PC-3 (cell line): ENCODE measurements at regions not wholly inside any gene's neighbourhood (a gene's known extent, or its start where the extent isn't known, plus 50 kb on each side); places are given as distances from the start of the nearest gene placed in this dataset.

ENCODE experiments used
- ATAC-seq: fragments of 200-7000 bp; cut with Tn5 transposase; 2 replicates; pipeline ENCODE4 v1.9.1; 2020; ENCODE audit warnings: mild to moderate bottlenecking, moderate library complexity
- BruUV-seq: library from RNA; stranded (reverse); fragments of 400-500 nt; replicated peaks from 2 replicates; lab custom pipeline; 2021; lab: Mats Ljungman, UMichigan
- CTCF ChIA-PET: fragments of 300-600 bp; sonication (Branson Sonifier 250); formaldehyde crosslinking; loops from one replicate; lab custom pipeline; 2022; ENCODE audit warnings: antibody characterized with exemption; lab: Charles Lee
- POLR2A ChIA-PET: fragments of 300-600 bp; sonication (Branson Sonifier 250); formaldehyde crosslinking; loops from one replicate; lab custom pipeline; 2022; ENCODE audit warnings: antibody characterized with exemption; ENCODE audit not compliant: unreplicated experiment; lab: Charles Lee
- DNase-seq: peaks from one replicate; pipeline ENCODE4 v3.0.0-alpha.2; 2015
- H2AFZ ChIP-seq: fragments of 300-600 bp; sonication (generic); 2 replicates; pipeline ENCODE4 v1.6.0; 2016; ENCODE audit warnings: antibody characterized with exemption, low read length
- H3F3A ChIP-seq: fragments of 300-600 bp; sonication (generic); one replicate; pipeline ENCODE4 v1.6.0; 2017; ENCODE audit warnings: antibody characterized with exemption, low read length, control low read depth, mild to moderate bottlenecking; ENCODE audit not compliant: unreplicated experiment
- H3K27ac ChIP-seq: fragments of 300-600 bp; sonication (generic); 2 replicates; pipeline ENCODE4 v1.5.1; 2016; ENCODE audit warnings: mild to moderate bottlenecking, low read length
- H3K27me3 ChIP-seq: fragments of 300-600 bp; sonication (generic); 2 replicates; pipeline ENCODE4 v1.6.1; 2016; ENCODE audit warnings: low read length, mixed read lengths
- H3K36me3 ChIP-seq: fragments of 300-600 bp; sonication (generic); 2 replicates; pipeline ENCODE4 v1.6.1; 2016; ENCODE audit warnings: low read depth, mixed run types, low read length, mixed read lengths
- H3K4me1 ChIP-seq: fragments of 300-600 bp; sonication (generic); 2 replicates; pipeline ENCODE4 v1.5.1; 2016; ENCODE audit warnings: low read length; ENCODE audit not compliant: insufficient read depth
- H3K4me2 ChIP-seq: fragments of 300-600 bp; sonication (generic); 2 replicates; pipeline ENCODE4 v1.6.0; 2016; ENCODE audit warnings: low read length
- H3K4me3 ChIP-seq: fragments of 300-600 bp; sonication (generic); 2 replicates; pipeline ENCODE4 v1.5.1; 2016; ENCODE audit warnings: mild to moderate bottlenecking, low read length, mixed read lengths
- H3K79me2 ChIP-seq: fragments of 300-600 bp; sonication (generic); 2 replicates; pipeline ENCODE4 v1.6.1; 2017; ENCODE audit warnings: low read length, mixed read lengths
- H3K9ac ChIP-seq: fragments of 300-600 bp; sonication (generic); 2 replicates; pipeline ENCODE4 v1.6.0; 2016; ENCODE audit warnings: mild to moderate bottlenecking, low read length
- H3K9me2 ChIP-seq: fragments of 300-600 bp; sonication (generic); replicated peaks from 2 replicates; pipeline ENCODE4 v1.6.1; 2016; ENCODE audit warnings: mixed run types, low read length, mixed read lengths
- H3K9me3 ChIP-seq: fragments of 300-600 bp; sonication (generic); 2 replicates; pipeline ENCODE4 v1.6.1; 2016; ENCODE audit warnings: low read length, mixed read lengths
- H4K20me1 ChIP-seq: fragments of 300-600 bp; sonication (generic); 2 replicates; pipeline ENCODE4 v1.6.1; 2016; ENCODE audit warnings: low read length, mixed read lengths
- CTCF ChIP-seq: fragments of 300-600 bp; sonication (generic); conservative IDR thresholded peaks from 2 replicates; pipeline ENCODE4 v1.5.1; 2017; ENCODE audit warnings: antibody characterized with exemption, low read depth, mild to moderate bottlenecking, low read length
- EZH2 ChIP-seq: fragments of 300-600 bp; sonication (generic); IDR thresholded peaks from one replicate; pipeline ENCODE4 v1.6.1; 2017; ENCODE audit warnings: antibody characterized with exemption, mild to moderate bottlenecking, low read length; ENCODE audit not compliant: unreplicated experiment
- EZH2phosphoT487 ChIP-seq: fragments of 300-600 bp; sonication (generic); IDR thresholded peaks from 2 replicates; pipeline ENCODE4 v1.6.1; 2018; ENCODE audit warnings: mild to moderate bottlenecking, antibody characterized with exemption, low read length, borderline replicate concordance
- intact Hi-C: fragments of 100-400 bp; cut with micrococcal nuclease; formaldehyde crosslinking; loops from 2 replicates; pipeline ENCODE4 v1.9.0; 2023

GRCh38 chr11:115767883-115768282 lies 263.7 kb upstream of the CADM1 start:
- Histone ChIP-seq H4K20me1 (no peaks in the 10 kb centered on the region), H3K4me1 (no peaks in the 10 kb centered on the region), H3K4me3 (no peak overlapping the region), H3K9ac (no peak overlapping the region), H3K4me2 (no peak overlapping the region), H2AFZ (no peak overlapping the region), H3K27me3 (no peaks in the 10 kb centered on the region), H3F3A (no peaks in the 10 kb centered on the region), H3K9me3 (peaks cover 42% of the 10 kb centered on the region; the same call in 1 of the 2 replicates), H3K9me2 (no peaks in the 10 kb centered on the region), H3K27ac (no peak overlapping the region), H3K36me3 (no peaks in the 10 kb centered on the region), H3K79me2 (no peaks in the 10 kb centered on the region)
- CTCF ChIA-PET = no interaction called here
- no TSS peak for BruUV-seq
- DNase-seq = no peak
- ATAC-seq = no peak
- intact Hi-C loops = no loop called here
- no peak for TF ChIP-seq EZH2phosphoT487
- TF ChIP-seq EZH2 = no peak
- no peak for TF ChIP-seq CTCF
- POLR2A ChIA-PET = no interaction called here

GRCh38 chr11:115767047-115767802 lies 263.0 kb upstream of the CADM1 start:
- no peak overlapping the region for H2AFZ ChIP-seq
- intact Hi-C loops = no loop called here
- POLR2A ChIA-PET = no interaction called here

More at GRCh38 chr11:115767047-115767802, 263.0 kb upstream of the CADM1 start:
- H3K27me3 ChIP-seq = no peaks in the 10 kb centered on the region
- no TSS peak for BruUV-seq
- CTCF ChIA-PET = no interaction called here
- H3K9me3 ChIP-seq = peaks cover 45% of the 10 kb centered on the region; the same call in 1 of the 2 replicates
- H3K4me2 ChIP-seq = no peak overlapping the region
- H3K9me2 ChIP-seq = no peaks in the 10 kb centered on the region
- no peaks in the 10 kb centered on the region for H3K79me2 ChIP-seq
- DNase-seq (no peak), ATAC-seq (no peak)
- H3K36me3 ChIP-seq = no peaks in the 10 kb centered on the region
- no peak for TF ChIP-seq CTCF
- no peak for TF ChIP-seq EZH2
- no peak for TF ChIP-seq EZH2phosphoT487
- H3K9ac ChIP-seq = no peak overlapping the region
- no peaks in the 10 kb centered on the region for H3F3A ChIP-seq
- H3K4me1 ChIP-seq = no peaks in the 10 kb centered on the region
- H4K20me1 ChIP-seq = no peaks in the 10 kb centered on the region
- H3K27ac ChIP-seq = no peak overlapping the region
- H3K4me3 ChIP-seq = no peak overlapping the region
